ENCODE measurements at regions not wholly inside any gene's neighbourhood (a gene's known extent, or its start where the extent isn't known, plus 50 kb on each side); places are given as distances from the start of the nearest gene placed in this dataset.

- TF ChIP-seq, protein P1, sequence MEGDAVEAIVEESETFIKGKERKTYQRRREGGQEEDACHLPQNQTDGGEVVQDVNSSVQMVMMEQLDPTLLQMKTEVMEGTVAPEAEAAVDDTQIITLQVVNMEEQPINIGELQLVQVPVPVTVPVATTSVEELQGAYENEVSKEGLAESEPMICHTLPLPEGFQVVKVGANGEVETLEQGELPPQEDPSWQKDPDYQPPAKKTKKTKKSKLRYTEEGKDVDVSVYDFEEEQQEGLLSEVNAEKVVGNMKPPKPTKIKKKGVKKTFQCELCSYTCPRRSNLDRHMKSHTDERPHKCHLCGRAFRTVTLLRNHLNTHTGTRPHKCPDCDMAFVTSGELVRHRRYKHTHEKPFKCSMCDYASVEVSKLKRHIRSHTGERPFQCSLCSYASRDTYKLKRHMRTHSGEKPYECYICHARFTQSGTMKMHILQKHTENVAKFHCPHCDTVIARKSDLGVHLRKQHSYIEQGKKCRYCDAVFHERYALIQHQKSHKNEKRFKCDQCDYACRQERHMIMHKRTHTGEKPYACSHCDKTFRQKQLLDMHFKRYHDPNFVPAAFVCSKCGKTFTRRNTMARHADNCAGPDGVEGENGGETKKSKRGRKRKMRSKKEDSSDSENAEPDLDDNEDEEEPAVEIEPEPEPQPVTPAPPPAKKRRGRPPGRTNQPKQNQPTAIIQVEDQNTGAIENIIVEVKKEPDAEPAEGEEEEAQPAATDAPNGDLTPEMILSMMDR (IDR thresholded peaks at IDR 0.05) = no peak
- Histone ChIP-seq H3K27ac (no peak overlapping the region), H3K4me1 (no peaks in the 10 kb centered on the region), H3K9me3 (no peaks in the 10 kb centered on the region), H3K27me3 (ENCODE audit: low read depth) (peaks cover 4% of the 10 kb centered on the region), H3K36me3 (no peaks in the 10 kb centered on the region), H3K4me3 (no peak overlapping the region)
- intact Hi-C loops (cut with DNase I) = no loop called here
- DNase-seq (no peak), ATAC-seq (no peak)
These were observed 123.3 kb upstream of the PHACTR3 start for GRCh38 chr20:59481067-59481466.

DNA sequence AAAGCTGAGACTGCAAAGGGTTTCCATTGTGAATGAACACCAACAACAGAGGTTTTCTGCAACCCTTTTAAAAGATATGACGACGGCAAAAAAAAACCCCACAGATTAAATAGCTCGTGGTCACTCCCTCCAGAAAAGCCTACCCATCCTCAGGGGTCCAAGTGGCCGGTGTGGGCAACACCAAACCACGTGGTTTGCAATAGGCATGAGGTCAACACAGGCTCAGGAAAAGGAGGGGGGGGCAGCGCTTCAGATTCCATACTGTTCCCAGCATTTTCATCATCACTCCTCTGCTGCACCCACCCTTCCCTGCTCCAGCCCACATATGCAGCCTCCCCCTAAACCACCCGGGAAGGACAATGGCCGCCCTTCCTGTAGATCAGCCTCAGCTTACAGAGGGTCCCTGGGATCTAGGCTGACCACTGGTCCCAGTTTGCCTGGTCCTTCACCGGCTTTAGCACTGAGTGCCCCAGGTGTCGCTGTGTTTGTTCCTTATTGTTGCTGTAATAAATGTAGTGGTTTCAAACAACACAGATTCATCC, 122.8 kb upstream of the PHACTR3 start:
- intact Hi-C loops (cut with DNase I) = no loop called here
- no peaks in the 10 kb centered on the region for H3K36me3 ChIP-seq
- no peak for ATAC-seq

GRCh38 chr20:59482351-59483187, 121.8 kb upstream of the PHACTR3 start:
- Histone ChIP-seq H3K27ac (no peak overlapping the region), H3K36me3 (no peaks in the 10 kb centered on the region), H3K4me3 (no peak overlapping the region), H3K27me3 (ENCODE audit: low read depth) (peaks cover 4% of the 10 kb centered on the region), H3K4me1 (no peaks in the 10 kb centered on the region), H3K9me3 (no peaks in the 10 kb centered on the region)
- ATAC-seq (no peak), DNase-seq (no peak)
- TF ChIP-seq, protein P1 (IDR thresholded peaks at IDR 0.05) = no peak
- intact Hi-C loops (cut with DNase I) = no loop called here

More for the DNA sequence above, 122.8 kb upstream of the PHACTR3 start:
- TF ChIP-seq, protein P1 (IDR thresholded peaks at IDR 0.05) = no peak
- Histone ChIP-seq H3K27me3 (ENCODE audit: low read depth) (peaks cover 4% of the 10 kb centered on the region), H3K4me1 (no peaks in the 10 kb centered on the region), H3K4me3 (no peak overlapping the region), H3K9me3 (no peaks in the 10 kb centered on the region), H3K27ac (no peak overlapping the region)
- no peak for DNase-seq

- no peak overlapping the region for H3K4me3 ChIP-seq
- peaks cover 4% of the 10 kb centered on the region for H3K27me3 ChIP-seq (ENCODE audit: low read depth)
- H3K4me1 ChIP-seq = no peaks in the 10 kb centered on the region
- ATAC-seq (no peak), DNase-seq (no peak)
- intact Hi-C loops (cut with DNase I) = no loop called here
- TF ChIP-seq, protein P1 (IDR thresholded peaks at IDR 0.05) = no peak
- H3K36me3 ChIP-seq = no peaks in the 10 kb centered on the region
- H3K9me3 ChIP-seq = no peaks in the 10 kb centered on the region
- no peak overlapping the region for H3K27ac ChIP-seq
These were observed 120.9 kb upstream of the PHACTR3 start for GRCh38 chr20:59483481-59483880.

DNA sequence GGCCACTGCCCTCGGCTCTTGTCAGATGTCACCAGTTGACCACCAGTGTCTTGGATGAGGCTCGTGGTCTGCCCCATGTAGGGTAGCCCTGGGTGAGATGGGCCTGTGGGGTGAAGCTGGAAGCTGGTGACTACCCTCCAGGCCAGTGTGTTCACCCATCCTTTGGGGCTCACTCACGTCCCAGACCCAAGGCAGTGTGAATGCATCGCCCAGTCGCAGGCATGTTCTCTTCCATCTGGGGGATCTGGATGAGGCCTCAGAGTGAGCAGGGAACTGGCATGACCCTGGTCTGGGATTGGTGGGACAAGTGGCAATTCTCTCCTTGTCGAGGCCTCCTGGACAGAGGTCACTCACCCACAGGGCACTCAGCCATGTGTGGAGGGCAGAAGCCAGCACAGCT, 120.1 kb upstream of the PHACTR3 start:
- intact Hi-C loops (cut with DNase I) = no loop called here
- Histone ChIP-seq H3K27ac (no peak overlapping the region), H3K9me3 (no peaks in the 10 kb centered on the region), H3K4me1 (no peaks in the 10 kb centered on the region), H3K36me3 (no peaks in the 10 kb centered on the region), H3K4me3 (no peak overlapping the region), H3K27me3 (ENCODE audit: low read depth) (peaks cover 4% of the 10 kb centered on the region)
- no peak for DNase-seq
- ATAC-seq = no peak
- TF ChIP-seq, protein P1 (IDR thresholded peaks at IDR 0.05) = no peak

Measured in lower lobe of right lung (tissue), 2 donors.